GM19438 (cell line): ENCODE measurements at regions not wholly inside any gene's neighbourhood (a gene's known extent, or its start where the extent isn't known, plus 50 kb on each side); places are given as distances from the start of the nearest gene placed in this dataset.
"Not testable (repeated sequence)": the region's sequence is repeated elsewhere in the genome, so short reads cannot be mapped to it uniquely, and the experiment has no call there.

ENCODE experiments used
- ATAC-seq: cut with Tn5 transposase; IDR thresholded peaks from one replicate; pipeline ENCODE4 v1.9.1; 2021; ENCODE audit warnings: low read depth; ENCODE audit not compliant: unreplicated experiment

GRCh38 chrX:23061116-23061515, 61.4 kb downstream of the DDX53 start:
- ATAC-seq = no peak

GRCh38 chrX:23062359-23062758, 62.6 kb downstream of the DDX53 start:
- ATAC-seq = no peak

GRCh38 chrX:23066588-23067281, 67.0 kb downstream of the DDX53 start:
- peak; percentile 62 for ATAC-seq

- ATAC-seq = not testable (repeated sequence)
These were observed 75.7 kb downstream of the DDX53 start for GRCh38 chrX:23075461-23075860.

- no peak for ATAC-seq
These were observed 79.6 kb downstream of the DDX53 start for GRCh38 chrX:23079347-23079746.

- no peak for ATAC-seq
These were observed 101.1 kb downstream of the DDX53 start for GRCh38 chrX:23100826-23101225.

- ATAC-seq = no peak
These were observed 103.8 kb downstream of the DDX53 start for GRCh38 chrX:23103546-23103945.

- no peak for ATAC-seq
These were observed 114.5 kb downstream of the DDX53 start for GRCh38 chrX:23114241-23114640.

GRCh38 chrX:23115651-23116050, 115.9 kb downstream of the DDX53 start:
- ATAC-seq = no peak

- no peak for ATAC-seq
These were observed 118.4 kb downstream of the DDX53 start for GRCh38 chrX:23118163-23118562.

GRCh38 chrX:23118890-23119527, 119.2 kb downstream of the DDX53 start:
- ATAC-seq = no peak

GRCh38 chrX:23127586-23127985, 127.8 kb downstream of the DDX53 start:
- ATAC-seq = no peak

- ATAC-seq = no peak
These were observed 133.8 kb downstream of the DDX53 start for GRCh38 chrX:23133551-23133950.

GRCh38 chrX:23134136-23134535, 134.4 kb downstream of the DDX53 start:
- no peak for ATAC-seq

- no peak for ATAC-seq
These were observed 137.1 kb downstream of the DDX53 start for GRCh38 chrX:23136816-23137215.

GRCh38 chrX:23168291-23168690, 166.4 kb upstream of the PTCHD1 start:
- ATAC-seq = no peak

- ATAC-seq = no peak
These were observed 148.7 kb upstream of the PTCHD1 start for GRCh38 chrX:23185951-23186350.

- no peak for ATAC-seq
These were observed 146.8 kb upstream of the PTCHD1 start for GRCh38 chrX:23187819-23188218.

- ATAC-seq = no peak
These were observed 139.6 kb upstream of the PTCHD1 start for GRCh38 chrX:23194885-23195554.

- ATAC-seq = no peak
These were observed 138.9 kb upstream of the PTCHD1 start for GRCh38 chrX:23195761-23196160.

- ATAC-seq = no peak
These were observed 132.9 kb upstream of the PTCHD1 start for GRCh38 chrX:23201706-23202105.

- ATAC-seq = no peak
These were observed 132.3 kb upstream of the PTCHD1 start for GRCh38 chrX:23202326-23202725.
